Breast epithelium (tissue), 3 donors: ENCODE measurements at regions not wholly inside any gene's neighbourhood (a gene's known extent, or its start where the extent isn't known, plus 50 kb on each side); places are given as distances from the start of the nearest gene placed in this dataset.

Source experiments
- POLR2A ChIP-seq: fragments of 450-650 bp; IDR thresholded peaks from one replicate; pipeline ENCODE4 v1.6.1; 2016; ENCODE audit warnings: antibody characterized with exemption, mild to moderate bottlenecking, moderate library complexity
- POLR2AphosphoS5 ChIP-seq, 3 donors: sonication (generic); formaldehyde crosslinking; IDR thresholded peaks; one replicate each; pipeline ENCODE4 v1.6.1; 2017; ENCODE audit warnings: antibody characterized with exemption in 3 of 3
- TF ChIP-seq, protein P1 (sequence below), 3 donors: fragments of 450-650 bp; IDR thresholded peaks; one replicate each; pipeline ENCODE4 v1.5.1; 2016 to 2017; ENCODE audit warnings: antibody characterized with exemption in 3 of 3, mild to moderate bottlenecking in 3 of 3, moderate library complexity in 3 of 3

GRCh38 chr3:16071206-16071605 is 103.3 kb upstream of the GALNT15 start:
- TF ChIP-seq, protein P1, sequence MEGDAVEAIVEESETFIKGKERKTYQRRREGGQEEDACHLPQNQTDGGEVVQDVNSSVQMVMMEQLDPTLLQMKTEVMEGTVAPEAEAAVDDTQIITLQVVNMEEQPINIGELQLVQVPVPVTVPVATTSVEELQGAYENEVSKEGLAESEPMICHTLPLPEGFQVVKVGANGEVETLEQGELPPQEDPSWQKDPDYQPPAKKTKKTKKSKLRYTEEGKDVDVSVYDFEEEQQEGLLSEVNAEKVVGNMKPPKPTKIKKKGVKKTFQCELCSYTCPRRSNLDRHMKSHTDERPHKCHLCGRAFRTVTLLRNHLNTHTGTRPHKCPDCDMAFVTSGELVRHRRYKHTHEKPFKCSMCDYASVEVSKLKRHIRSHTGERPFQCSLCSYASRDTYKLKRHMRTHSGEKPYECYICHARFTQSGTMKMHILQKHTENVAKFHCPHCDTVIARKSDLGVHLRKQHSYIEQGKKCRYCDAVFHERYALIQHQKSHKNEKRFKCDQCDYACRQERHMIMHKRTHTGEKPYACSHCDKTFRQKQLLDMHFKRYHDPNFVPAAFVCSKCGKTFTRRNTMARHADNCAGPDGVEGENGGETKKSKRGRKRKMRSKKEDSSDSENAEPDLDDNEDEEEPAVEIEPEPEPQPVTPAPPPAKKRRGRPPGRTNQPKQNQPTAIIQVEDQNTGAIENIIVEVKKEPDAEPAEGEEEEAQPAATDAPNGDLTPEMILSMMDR (IDR thresholded peaks at IDR 0.05) = no peak
- TF ChIP-seq POLR2A = no peak
- TF ChIP-seq POLR2AphosphoS5 (IDR thresholded peaks at IDR 0.05) = no peak
